NCI-H146 treated with DMSO at 0.1 percent for 48 hours (cell line): ENCODE measurements at regions not wholly inside any gene's neighbourhood (a gene's known extent, or its start where the extent isn't known, plus 50 kb on each side); places are given as distances from the start of the nearest gene placed in this dataset.

Source experiments
- DNase-seq: peaks from one replicate; lab custom pipeline; 2025; ENCODE audit not compliant: unreplicated experiment; lab: John Stamatoyannopoulos, UW

- DNase-seq = no peak
Observed at GRCh38 chr10:4501306-4501705, 324.7 kb upstream of the AKR1E2 start.

- DNase-seq = no peak
Observed at GRCh38 chr10:4498711-4499251, 327.2 kb upstream of the AKR1E2 start.

GRCh38 chr10:4494551-4494950 is 331.5 kb upstream of the AKR1E2 start:
- no peak for DNase-seq

GRCh38 chr10:4492202-4492601 is 333.8 kb upstream of the AKR1E2 start:
- DNase-seq = no peak

GRCh38 chr10:4488904-4489303 is 337.1 kb upstream of the AKR1E2 start:
- DNase-seq = no peak

GRCh38 chr10:4485636-4486035 is 340.4 kb upstream of the AKR1E2 start:
- DNase-seq = no peak

- DNase-seq = no peak
Observed at GRCh38 chr10:4483811-4484210, 342.2 kb upstream of the AKR1E2 start.

- DNase-seq = no peak
Observed at GRCh38 chr10:4482659-4483058, 343.3 kb upstream of the AKR1E2 start.

GRCh38 chr10:4481192-4481591 is 344.8 kb upstream of the AKR1E2 start:
- no peak for DNase-seq

- DNase-seq = no peak
Observed at GRCh38 chr10:4479342-4479741, 346.7 kb upstream of the AKR1E2 start.

GRCh38 chr10:4477664-4478063 is 348.3 kb upstream of the AKR1E2 start:
- DNase-seq = no peak

GRCh38 chr10:4475827-4476490 is 350.0 kb upstream of the AKR1E2 start:
- DNase-seq = no peak

- DNase-seq = no peak
Observed at GRCh38 chr10:4474829-4475228, 351.2 kb upstream of the AKR1E2 start.

GRCh38 chr10:4473977-4474376 is 352.0 kb upstream of the AKR1E2 start:
- DNase-seq = no peak

- no peak for DNase-seq
Observed at GRCh38 chr10:4472190-4472904, 353.7 kb upstream of the AKR1E2 start.

- no peak for DNase-seq
Observed at GRCh38 chr10:4470231-4470835, 355.7 kb upstream of the AKR1E2 start.

GRCh38 chr10:4467481-4467880 is 358.5 kb upstream of the AKR1E2 start:
- DNase-seq = no peak

- no peak for DNase-seq
Observed at GRCh38 chr10:4460267-4460666, 365.7 kb upstream of the AKR1E2 start.

GRCh38 chr10:4459531-4459930 is 366.5 kb upstream of the AKR1E2 start:
- no peak for DNase-seq

GRCh38 chr10:4457597-4457996 is 368.4 kb upstream of the AKR1E2 start:
- no peak for DNase-seq

GRCh38 chr10:4456776-4457175 is 369.2 kb upstream of the AKR1E2 start:
- DNase-seq = no peak

- DNase-seq = no peak
Observed at GRCh38 chr10:4456279-4456678, 369.7 kb upstream of the AKR1E2 start.
